ENCODE measurements at regions not wholly inside any gene's neighbourhood (a gene's known extent, or its start where the extent isn't known, plus 50 kb on each side); places are given as distances from the start of the nearest gene placed in this dataset.

DNA sequence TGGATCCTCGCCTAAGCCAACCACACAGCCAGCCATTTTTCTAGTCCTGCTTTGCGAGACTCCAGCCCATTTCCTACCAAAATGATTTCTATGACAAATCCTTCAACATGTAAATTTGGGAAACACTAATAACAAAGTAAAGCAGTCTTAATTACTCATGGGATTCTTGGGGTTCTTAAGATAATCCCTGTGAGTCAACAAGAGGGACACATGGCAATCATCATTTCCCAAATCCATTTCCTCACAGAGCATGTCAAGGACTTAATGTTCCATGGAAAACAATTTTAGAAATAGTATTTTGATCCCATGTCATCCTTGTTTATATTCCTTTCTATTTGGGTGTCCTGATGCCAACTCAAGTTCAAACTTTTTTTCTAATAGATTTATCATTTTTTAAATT lies 322.7 kb upstream of the NOX3 start:
- TF ChIP-seq, protein P1, sequence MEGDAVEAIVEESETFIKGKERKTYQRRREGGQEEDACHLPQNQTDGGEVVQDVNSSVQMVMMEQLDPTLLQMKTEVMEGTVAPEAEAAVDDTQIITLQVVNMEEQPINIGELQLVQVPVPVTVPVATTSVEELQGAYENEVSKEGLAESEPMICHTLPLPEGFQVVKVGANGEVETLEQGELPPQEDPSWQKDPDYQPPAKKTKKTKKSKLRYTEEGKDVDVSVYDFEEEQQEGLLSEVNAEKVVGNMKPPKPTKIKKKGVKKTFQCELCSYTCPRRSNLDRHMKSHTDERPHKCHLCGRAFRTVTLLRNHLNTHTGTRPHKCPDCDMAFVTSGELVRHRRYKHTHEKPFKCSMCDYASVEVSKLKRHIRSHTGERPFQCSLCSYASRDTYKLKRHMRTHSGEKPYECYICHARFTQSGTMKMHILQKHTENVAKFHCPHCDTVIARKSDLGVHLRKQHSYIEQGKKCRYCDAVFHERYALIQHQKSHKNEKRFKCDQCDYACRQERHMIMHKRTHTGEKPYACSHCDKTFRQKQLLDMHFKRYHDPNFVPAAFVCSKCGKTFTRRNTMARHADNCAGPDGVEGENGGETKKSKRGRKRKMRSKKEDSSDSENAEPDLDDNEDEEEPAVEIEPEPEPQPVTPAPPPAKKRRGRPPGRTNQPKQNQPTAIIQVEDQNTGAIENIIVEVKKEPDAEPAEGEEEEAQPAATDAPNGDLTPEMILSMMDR (IDR thresholded peaks at IDR 0.05), result no peak
- no peak for TF ChIP-seq POLR2A (IDR thresholded peaks at IDR 0.05)
